GM19438 (cell line): ENCODE measurements at regions not wholly inside any gene's neighbourhood (a gene's known extent, or its start where the extent isn't known, plus 50 kb on each side); places are given as distances from the start of the nearest gene placed in this dataset.

ENCODE experiments used
- ATAC-seq: cut with Tn5 transposase; IDR thresholded peaks from one replicate; pipeline ENCODE4 v1.9.1; 2021; ENCODE audit warnings: low read depth; ENCODE audit not compliant: unreplicated experiment

DNA sequence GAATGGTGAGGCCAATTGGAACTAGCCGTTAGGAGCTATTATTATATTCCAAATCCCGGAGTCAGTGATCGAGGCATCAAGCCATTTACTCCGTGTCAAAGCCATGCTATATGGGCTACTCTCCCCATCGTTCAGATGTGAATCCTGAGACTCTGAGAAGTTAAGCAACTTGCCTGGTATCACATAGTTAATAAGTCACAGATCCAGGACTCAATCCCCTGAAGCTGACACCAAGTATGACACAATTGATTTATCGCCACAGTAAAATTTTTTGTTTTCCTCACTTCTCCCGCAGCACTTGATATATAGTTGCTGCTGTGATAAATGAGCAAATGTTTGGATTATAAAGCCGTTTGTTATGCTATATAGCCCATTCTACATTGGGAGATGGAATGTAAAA, 50.8 kb upstream of the TSHZ2 start:
- ATAC-seq: no peak

DNA sequence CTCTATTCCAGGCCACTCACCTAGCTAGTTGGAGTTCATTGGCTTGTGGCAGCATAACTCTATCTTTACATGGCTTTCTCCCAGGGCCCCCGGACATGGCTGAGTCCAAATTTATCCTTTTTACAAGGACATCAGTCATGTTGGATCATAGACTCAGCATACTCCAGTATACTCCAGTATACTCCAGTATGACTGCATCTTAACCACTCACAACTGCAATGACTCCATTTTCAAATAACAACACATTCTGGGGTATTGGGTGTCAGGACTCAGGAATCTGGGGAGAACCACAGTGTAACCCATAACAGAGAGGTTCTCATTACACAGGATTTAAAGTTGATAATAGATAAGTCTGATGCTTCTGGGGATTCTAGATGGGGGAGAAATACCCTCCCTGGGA, 53.8 kb upstream of the TSHZ2 start:
- no peak for ATAC-seq

DNA sequence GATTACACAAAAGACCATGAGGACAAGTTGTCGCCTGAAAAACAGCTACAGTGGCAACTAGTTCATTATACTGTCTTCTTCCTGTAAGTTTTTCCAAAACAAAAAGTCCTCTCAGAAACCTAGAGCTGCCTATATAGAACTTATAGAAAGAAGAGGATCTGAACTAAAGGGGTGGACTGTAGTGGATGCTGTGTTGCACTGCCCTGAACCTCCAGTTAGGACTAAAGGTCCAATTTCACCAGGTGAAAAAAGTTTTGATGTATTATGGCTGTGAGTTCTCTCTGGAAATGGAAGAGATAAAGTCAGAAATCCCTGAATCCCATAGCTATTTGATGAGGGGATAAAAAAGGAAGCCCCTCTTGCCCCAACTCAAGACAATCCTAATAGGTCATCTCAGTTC, 56.6 kb upstream of the TSHZ2 start:
- ATAC-seq: no peak

GRCh38 chr20:52914870-52915269, 57.3 kb upstream of the TSHZ2 start:
- ATAC-seq: no peak

DNA sequence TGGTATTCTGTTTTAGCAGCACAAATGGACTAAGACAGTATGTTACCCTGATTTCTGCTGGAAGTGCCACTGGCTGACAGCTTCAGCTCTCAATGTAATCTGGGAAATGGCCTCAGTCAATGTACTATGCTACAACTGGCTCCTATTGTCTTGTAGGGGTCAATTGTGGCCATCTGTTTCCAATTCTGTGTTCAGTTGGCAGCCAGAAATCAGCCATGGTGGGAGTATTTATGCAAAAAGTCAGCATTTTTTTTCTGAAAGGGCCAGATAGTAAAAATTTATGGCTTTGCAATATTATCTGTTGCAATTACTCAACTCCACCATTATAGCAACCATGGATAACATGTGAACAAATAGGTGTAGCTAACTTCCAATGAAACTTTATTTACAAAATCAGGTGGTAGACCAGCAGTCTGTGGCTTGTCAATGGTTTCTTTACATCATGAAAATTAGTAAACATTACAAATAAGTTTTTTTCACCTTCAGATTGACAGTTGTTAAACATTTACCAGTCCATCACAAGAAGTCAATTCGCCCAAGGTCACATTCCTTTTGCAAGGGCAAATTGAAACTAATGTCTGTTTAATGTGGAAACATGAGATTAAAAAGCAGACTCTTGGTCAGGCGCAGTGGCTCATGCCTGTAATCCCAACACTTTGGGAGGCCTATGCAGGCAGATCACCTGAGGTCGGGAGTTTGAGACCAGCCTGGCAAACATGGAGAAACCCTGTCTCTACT, 58.3 kb upstream of the TSHZ2 start:
- ATAC-seq: no peak

DNA sequence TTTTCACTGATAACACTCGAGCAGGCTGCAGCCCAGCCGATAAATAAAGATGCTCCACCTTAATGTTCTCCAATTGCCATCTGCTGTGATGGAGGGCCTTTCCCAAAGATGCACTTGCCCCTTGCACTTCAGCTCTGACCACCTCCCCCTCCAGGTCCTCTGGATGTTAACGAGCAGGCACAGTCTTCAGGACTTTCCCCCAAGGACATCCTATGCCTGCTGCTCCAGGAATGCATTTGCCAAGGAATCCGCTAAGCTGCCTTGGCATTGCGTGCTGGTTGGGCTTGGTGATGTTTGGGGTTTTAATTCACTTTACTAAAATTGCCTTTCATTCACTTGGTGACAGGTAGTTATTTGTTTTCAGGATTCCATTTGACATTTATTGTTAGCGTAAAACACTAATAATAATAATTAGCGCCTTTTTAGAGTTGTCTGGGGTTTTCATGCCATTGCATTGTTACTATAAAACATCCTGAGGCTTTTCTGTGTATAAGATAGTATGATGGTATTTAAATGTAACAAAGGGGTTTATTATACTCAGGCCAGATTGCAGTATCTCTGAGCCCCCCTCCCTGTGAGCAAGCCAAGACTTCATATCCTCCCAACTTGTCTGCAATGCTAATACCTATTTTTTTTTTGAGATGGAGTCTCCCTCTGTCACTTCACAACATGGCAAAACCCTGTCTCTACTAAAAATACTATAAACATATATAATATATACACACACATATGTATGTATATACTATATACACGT, 66.7 kb upstream of the TSHZ2 start:
- no peak for ATAC-seq

- no peak for ATAC-seq
These were observed 67.3 kb upstream of the TSHZ2 start for GRCh38 chr20:52904837-52905236.

DNA sequence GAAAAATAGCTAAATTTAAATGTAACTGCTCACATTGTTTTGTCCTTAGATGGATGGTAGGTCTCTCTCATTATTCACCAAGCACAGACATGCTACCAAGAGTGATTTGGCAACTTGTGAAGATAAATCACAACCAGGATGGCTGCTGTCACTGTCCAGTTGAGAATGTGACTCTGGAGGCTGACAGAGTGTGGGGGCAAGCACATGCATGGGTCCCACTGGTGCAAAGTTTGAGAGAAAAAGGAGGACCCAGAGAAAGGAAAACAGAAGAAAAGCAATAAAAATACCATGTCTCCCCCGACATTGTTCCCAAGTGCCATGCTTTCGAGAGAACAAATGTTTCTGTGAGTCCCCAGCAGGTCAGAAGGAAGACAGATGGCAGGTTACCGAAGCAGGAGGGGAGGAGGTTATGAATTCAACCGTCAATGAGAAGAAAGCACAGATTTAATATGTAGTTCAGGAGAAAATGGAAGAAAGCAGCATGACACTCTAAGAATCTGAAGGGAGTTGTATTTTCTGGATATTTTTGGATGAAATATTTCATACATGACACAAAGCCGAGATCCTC, 73.0 kb upstream of the TSHZ2 start:
- no peak for ATAC-seq

DNA sequence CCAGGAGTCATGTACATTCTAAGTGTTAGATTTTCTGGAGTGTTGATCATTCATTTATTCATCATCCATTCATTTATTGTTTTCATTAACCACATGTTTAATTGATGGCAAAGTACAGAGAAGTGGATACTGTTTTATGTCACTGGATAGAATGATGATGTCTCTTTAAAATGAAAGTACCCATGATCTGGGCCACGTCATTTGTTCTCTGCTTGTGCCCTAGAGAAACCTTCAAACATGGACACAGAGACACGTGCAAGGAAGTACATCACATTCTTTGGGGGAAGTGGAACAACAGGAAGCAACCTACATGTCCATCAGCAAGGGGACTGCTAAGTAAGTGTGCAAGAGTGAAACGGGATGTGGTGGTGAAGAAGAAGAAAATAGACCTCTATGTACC, 75.8 kb upstream of the TSHZ2 start:
- no peak for ATAC-seq

DNA sequence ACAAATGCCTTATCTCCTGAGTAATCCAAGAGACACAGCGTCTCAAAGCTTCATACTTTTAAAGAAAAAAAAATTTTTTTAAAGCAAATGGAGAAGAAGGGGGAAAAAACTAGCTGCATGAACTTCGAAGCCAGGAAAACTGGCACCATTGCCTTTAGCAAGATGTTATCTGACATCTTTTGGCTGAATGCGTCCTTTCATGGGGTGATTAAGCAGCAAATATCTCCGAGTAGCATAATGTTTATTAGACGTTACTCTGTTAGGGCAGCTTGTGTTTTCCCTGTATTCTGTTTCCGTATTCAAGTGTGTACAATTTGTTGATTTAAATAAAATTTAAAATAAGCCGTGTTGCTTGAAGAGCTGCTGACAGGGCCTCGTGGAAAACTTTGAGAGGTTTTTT, 76.5 kb upstream of the TSHZ2 start:
- no peak for ATAC-seq

GRCh38 chr20:52895235-52895634, 76.9 kb upstream of the TSHZ2 start:
- ATAC-seq: no peak

GRCh38 chr20:52893498-52893897, 78.7 kb upstream of the TSHZ2 start:
- ATAC-seq: no peak

DNA sequence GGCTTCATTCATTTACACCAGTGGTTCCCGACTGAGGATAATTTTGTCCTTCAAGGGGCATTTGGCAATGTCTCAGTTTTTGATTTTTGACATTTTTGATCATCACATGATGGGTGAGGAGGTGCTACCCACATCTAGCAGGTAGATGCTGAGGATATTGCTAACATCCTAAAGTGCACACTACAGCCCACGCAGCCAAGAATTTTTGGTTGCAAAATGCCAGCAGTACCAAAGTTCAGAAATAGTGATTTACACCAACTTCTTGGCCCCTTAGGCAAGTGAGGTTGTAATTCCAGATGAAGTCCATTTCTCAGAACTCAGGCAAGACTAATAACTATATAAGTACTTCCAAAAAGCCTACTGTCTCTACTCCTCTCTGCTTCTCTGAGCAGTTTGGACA, 80.1 kb upstream of the TSHZ2 start:
- ATAC-seq: no peak

DNA sequence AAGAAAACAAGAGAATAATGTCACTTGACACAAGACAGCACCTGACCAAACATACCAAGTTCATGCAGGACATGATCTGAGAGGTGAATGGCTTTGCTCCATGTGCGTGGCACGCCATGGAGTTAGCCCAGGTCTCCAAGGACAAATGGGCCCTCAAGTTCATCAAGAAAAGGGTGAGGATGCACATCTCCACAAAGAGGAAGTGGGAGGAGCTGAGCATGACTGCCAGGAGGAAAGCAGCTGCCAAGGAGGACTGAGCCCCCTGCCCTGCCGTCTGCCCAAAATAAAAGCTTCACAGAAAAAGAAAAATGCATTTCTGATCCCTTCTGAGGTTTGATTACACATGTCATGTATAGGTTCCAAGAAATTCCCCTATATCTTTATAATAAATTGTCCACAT, 82.0 kb upstream of the TSHZ2 start:
- no peak for ATAC-seq

DNA sequence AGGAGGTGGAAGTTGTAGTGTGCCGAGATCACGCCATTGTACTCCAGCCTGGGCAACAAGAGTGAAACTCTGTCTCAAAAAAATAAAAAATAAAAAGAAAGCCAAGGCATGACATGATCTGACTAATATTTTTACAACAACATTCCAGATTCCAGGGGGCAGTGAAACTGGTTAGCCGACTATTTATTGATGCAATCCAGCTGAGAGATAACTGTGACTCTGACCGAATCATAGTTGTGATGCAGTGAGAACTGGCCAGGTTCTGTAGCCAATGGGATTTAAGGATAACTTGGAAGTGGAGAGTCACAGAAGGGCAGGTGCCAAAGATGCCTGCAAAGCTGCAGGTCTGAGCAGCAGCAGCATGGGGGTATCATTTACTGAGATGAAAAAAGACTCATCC, 82.9 kb upstream of the TSHZ2 start:
- no peak for ATAC-seq

DNA sequence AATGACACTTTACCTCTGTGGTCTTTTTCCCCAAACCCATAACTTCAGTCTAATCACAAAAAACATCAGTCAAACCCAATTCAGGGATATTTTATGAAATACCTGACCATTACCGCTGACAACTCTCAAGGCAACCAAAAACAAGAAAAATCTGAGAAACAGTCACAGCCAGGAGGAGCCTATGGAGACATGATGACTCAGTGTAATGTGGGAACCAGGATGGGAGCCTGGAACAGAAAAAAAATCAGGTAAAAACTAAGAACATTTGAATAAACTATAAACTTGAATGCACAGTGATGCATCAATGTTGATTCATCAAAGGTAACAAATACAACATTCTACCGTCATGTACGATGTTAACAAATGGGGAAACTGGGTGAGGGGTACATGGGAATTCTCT, 84.1 kb upstream of the TSHZ2 start:
- no peak for ATAC-seq

GRCh38 chr20:52880997-52881396, 91.2 kb upstream of the TSHZ2 start:
- no peak for ATAC-seq

GRCh38 chr20:52880259-52880658, 91.9 kb upstream of the TSHZ2 start:
- ATAC-seq: no peak

DNA sequence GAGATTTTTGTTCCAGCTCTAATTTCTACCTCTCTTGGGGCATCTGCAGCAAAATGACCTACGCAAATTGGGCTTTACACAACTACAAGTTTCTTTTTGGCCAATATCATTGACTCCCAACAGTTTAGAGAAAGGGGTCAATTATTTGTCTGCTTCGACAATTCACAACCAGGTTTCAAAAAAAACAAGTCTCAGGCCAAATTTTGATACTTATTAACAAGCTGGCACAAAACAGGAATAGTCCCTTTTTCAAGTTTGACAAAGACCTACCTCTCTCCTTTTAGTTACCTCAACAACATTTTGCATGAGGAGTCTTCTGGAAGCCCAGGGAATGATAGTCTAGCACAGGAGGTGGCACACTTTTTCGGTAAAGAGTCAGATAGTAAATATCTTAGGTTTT, 97.9 kb upstream of the TSHZ2 start:
- ATAC-seq: no peak

DNA sequence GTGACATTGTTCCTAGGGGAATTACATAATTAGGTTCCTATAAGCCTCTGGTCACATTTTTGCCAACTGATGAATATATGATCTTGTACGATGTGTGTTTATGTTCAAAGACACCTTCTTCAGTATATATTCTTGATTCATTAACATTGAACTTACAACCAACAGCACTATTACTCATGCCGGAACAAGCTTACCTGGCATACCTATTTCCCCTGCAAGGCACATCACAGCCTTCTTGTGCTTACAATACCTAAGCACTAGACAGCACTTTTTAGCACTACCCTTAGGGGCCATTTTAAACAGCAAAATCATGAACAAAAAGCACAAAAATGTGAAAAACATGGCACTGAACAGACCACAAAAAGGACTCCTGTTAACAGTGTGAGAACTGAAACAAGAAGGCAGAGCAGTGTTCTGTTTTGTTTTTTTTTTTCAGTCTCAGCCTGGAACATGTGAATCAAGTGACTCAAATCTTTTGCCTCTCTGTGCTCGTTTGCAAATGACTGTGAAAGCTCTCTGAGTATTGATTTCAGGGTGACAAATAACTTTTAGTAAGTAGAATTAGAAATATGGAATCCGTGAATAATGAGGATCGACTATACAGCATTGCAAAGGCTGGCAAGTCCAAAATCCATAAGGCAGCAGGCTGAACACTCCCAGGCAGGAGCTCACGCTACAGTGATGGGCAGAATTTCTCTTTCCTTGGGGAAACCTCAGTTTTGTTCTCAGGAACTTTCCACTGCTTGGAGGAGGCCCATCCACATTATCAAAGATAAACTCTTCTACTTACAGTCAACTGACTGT, 102.3 kb upstream of the TSHZ2 start:
- ATAC-seq: no peak

DNA sequence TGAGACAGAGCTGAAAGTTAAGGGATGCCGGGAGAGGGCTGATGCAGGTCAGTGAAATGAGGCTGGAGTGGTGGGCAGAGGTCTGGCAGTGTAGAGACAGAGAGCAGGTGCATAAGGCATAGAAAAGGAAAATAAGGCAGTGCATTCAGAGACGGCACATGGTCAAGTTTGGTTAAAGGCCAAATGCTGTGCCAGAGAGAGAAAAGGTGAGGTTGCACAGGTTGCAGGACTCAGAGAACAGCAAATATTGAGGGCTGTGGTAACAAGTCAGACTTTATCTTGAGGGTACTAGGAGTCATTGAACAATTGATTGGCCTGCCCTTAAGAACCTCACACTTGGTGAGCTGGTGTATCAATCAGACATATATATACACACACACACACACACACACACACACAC, 102.9 kb upstream of the TSHZ2 start:
- ATAC-seq: no peak
